ENCODE measurements at regions not wholly inside any gene's neighbourhood (a gene's known extent, or its start where the extent isn't known, plus 50 kb on each side); places are given as distances from the start of the nearest gene placed in this dataset.

- no peak overlapping the region for H3K4me3 ChIP-seq (replicated peaks; ENCODE audit: insufficient read depth, low read length)
- no peaks in the 10 kb centered on the region for H3K27me3 ChIP-seq (ENCODE audit: insufficient read depth, poor library complexity, severe bottlenecking)
- DNase-seq (ENCODE audit: low read depth in 1 of 2, low spot score in 1 of 2): no peak
- no peak for TF ChIP-seq GABPA (IDR thresholded peaks at IDR 0.05; ENCODE audit: low read depth)
- TF ChIP-seq SPI1 (IDR thresholded peaks at IDR 0.05; ENCODE audit: borderline replicate concordance, low read depth): no peak
- TF ChIP-seq POLR2AphosphoS5 (IDR thresholded peaks at IDR 0.05; ENCODE audit: low read depth): no peak
- TF ChIP-seq CTCF (IDR thresholded peaks at IDR 0.05; ENCODE audit: insufficient read depth, low read length): no peak
- TF ChIP-seq REST (IDR thresholded peaks at IDR 0.05; ENCODE audit: insufficient replicate concordance, low read depth): no peak
- no peak overlapping the region for H3K27ac ChIP-seq (replicated peaks)
These were observed 94.1 kb upstream of the DST start for GRCh38 chr6:56736804-56737203.

GRCh38 chr6:56734335-56734734, 91.6 kb upstream of the DST start:
- DNase-seq (ENCODE audit: low read depth in 1 of 2, low spot score in 1 of 2): peak in 1 of 2 experiments; percentile 13
- Histone ChIP-seq H3K27me3 (ENCODE audit: insufficient read depth, poor library complexity, severe bottlenecking) (no peaks in the 10 kb centered on the region), H3K27ac (replicated peaks) (no peak overlapping the region), H3K4me3 (replicated peaks; ENCODE audit: insufficient read depth, low read length) (no peak overlapping the region)
- TF ChIP-seq SPI1 (IDR thresholded peaks at IDR 0.05; ENCODE audit: borderline replicate concordance, low read depth): peak; percentile 92
- no peak for TF ChIP-seq POLR2AphosphoS5 (IDR thresholded peaks at IDR 0.05; ENCODE audit: low read depth)

- no peak for TF ChIP-seq CTCF (IDR thresholded peaks at IDR 0.05; ENCODE audit: insufficient read depth, low read length)
- TF ChIP-seq REST (IDR thresholded peaks at IDR 0.05; ENCODE audit: insufficient replicate concordance, low read depth): no peak
- TF ChIP-seq SPI1 (IDR thresholded peaks at IDR 0.05; ENCODE audit: borderline replicate concordance, low read depth): no peak
- no peak for TF ChIP-seq GABPA (IDR thresholded peaks at IDR 0.05; ENCODE audit: low read depth)
- TF ChIP-seq POLR2AphosphoS5 (IDR thresholded peaks at IDR 0.05; ENCODE audit: low read depth): no peak
- no peak for DNase-seq (ENCODE audit: low read depth in 1 of 2, low spot score in 1 of 2)
- H3K27ac ChIP-seq (replicated peaks): no peak overlapping the region
- H3K4me3 ChIP-seq (replicated peaks; ENCODE audit: insufficient read depth, low read length): no peak overlapping the region
- H3K27me3 ChIP-seq (ENCODE audit: insufficient read depth, poor library complexity, severe bottlenecking): no peaks in the 10 kb centered on the region
These were observed 90.6 kb upstream of the DST start for GRCh38 chr6:56733211-56733697.

- H3K4me3 ChIP-seq (replicated peaks; ENCODE audit: insufficient read depth, low read length): no peak overlapping the region
- no peak for TF ChIP-seq REST (IDR thresholded peaks at IDR 0.05; ENCODE audit: insufficient replicate concordance, low read depth)
- TF ChIP-seq POLR2AphosphoS5 (IDR thresholded peaks at IDR 0.05; ENCODE audit: low read depth): no peak
- no peak for TF ChIP-seq SPI1 (IDR thresholded peaks at IDR 0.05; ENCODE audit: borderline replicate concordance, low read depth)
- TF ChIP-seq GABPA (IDR thresholded peaks at IDR 0.05; ENCODE audit: low read depth): no peak
- no peak for TF ChIP-seq CTCF (IDR thresholded peaks at IDR 0.05; ENCODE audit: insufficient read depth, low read length)
- no peak overlapping the region for H3K27ac ChIP-seq (replicated peaks)
- no peaks in the 10 kb centered on the region for H3K27me3 ChIP-seq (ENCODE audit: insufficient read depth, poor library complexity, severe bottlenecking)
- DNase-seq (ENCODE audit: low read depth in 1 of 2, low spot score in 1 of 2): no peak
These were observed 89.8 kb upstream of the DST start for GRCh38 chr6:56732517-56732916.
